Stomach (tissue), 4 donors: ENCODE measurements at regions not wholly inside any gene's neighbourhood (a gene's known extent, or its start where the extent isn't known, plus 50 kb on each side); places are given as distances from the start of the nearest gene placed in this dataset.

Source experiments
- POLR2A ChIP-seq, 4 donors: fragments of 450-650 bp; IDR thresholded peaks; one replicate each; pipeline ENCODE4 v1.6.1; 2016; ENCODE audit warnings: antibody characterized with exemption in 4 of 4, control low read depth in 2 of 4, mild to moderate bottlenecking in 1 of 4, moderate library complexity in 1 of 4
- POLR2AphosphoS5 ChIP-seq, 3 donors: sonication (generic); formaldehyde crosslinking; IDR thresholded peaks; one replicate each; pipeline ENCODE4 v1.6.1; 2016; ENCODE audit warnings: antibody characterized with exemption in 3 of 3

- no peak for TF ChIP-seq POLR2A (IDR thresholded peaks at IDR 0.05)
- TF ChIP-seq POLR2AphosphoS5 (IDR thresholded peaks at IDR 0.05) = no peak
Observed at GRCh38 chr14:37720131-37720530, 124.7 kb downstream of the TTC6 start.
